ENCODE measurements at regions not wholly inside any gene's neighbourhood (a gene's known extent, or its start where the extent isn't known, plus 50 kb on each side); places are given as distances from the start of the nearest gene placed in this dataset.

- FAIRE-seq (no peak), DNase-seq (ENCODE audit: insufficient read length, low spot score) (no peak)
These were observed 585.2 kb downstream of the ZNF608 start for GRCh38 chr5:124161266-124161665.

- DNase-seq (ENCODE audit: insufficient read length, low spot score) (no peak), FAIRE-seq (no peak)
These were observed 586.2 kb downstream of the ZNF608 start for GRCh38 chr5:124160265-124160664.

GRCh38 chr5:124157320-124157719, 589.1 kb downstream of the ZNF608 start:
- no peak for DNase-seq (ENCODE audit: insufficient read length, low spot score)
- FAIRE-seq, result no peak

- FAIRE-seq (no peak), DNase-seq (ENCODE audit: insufficient read length, low spot score) (no peak)
These were observed 589.9 kb downstream of the ZNF608 start for GRCh38 chr5:124156415-124156996.

- FAIRE-seq (no peak), DNase-seq (ENCODE audit: insufficient read length, low spot score) (no peak)
These were observed 591.7 kb downstream of the ZNF608 start for GRCh38 chr5:124154714-124155113.

- no peak for DNase-seq (ENCODE audit: insufficient read length, low spot score)
- FAIRE-seq, result no peak
These were observed 592.9 kb downstream of the ZNF608 start for GRCh38 chr5:124153588-124153987.

- DNase-seq (ENCODE audit: insufficient read length, low spot score), result no peak
- FAIRE-seq, result no peak
These were observed 597.9 kb downstream of the ZNF608 start for GRCh38 chr5:124148574-124148973.

- no peak for DNase-seq (ENCODE audit: insufficient read length, low spot score)
- FAIRE-seq, result no peak
These were observed 606.4 kb downstream of the ZNF608 start for GRCh38 chr5:124140060-124140459.

- DNase-seq (ENCODE audit: insufficient read length, low spot score) (no peak), FAIRE-seq (no peak)
These were observed 607.0 kb downstream of the ZNF608 start for GRCh38 chr5:124139477-124139876.

- DNase-seq (ENCODE audit: insufficient read length, low spot score) (no peak), FAIRE-seq (no peak)
These were observed 609.8 kb downstream of the ZNF608 start for GRCh38 chr5:124136609-124137008.

GRCh38 chr5:124134941-124135340, 611.5 kb downstream of the ZNF608 start:
- FAIRE-seq, result no peak
- DNase-seq (ENCODE audit: insufficient read length, low spot score), result no peak

- FAIRE-seq (no peak), DNase-seq (ENCODE audit: insufficient read length, low spot score) (no peak)
These were observed 613.0 kb downstream of the ZNF608 start for GRCh38 chr5:124133406-124133805.

GRCh38 chr5:124132843-124133242, 613.6 kb downstream of the ZNF608 start:
- DNase-seq (ENCODE audit: insufficient read length, low spot score), result no peak

GRCh38 chr5:124131466-124131865, 615.0 kb downstream of the ZNF608 start:
- no peak for FAIRE-seq
- no peak for DNase-seq (ENCODE audit: insufficient read length, low spot score)

More at GRCh38 chr5:124132843-124133242, 613.6 kb downstream of the ZNF608 start:
- FAIRE-seq, result no peak

GRCh38 chr5:124130816-124131215, 615.6 kb downstream of the ZNF608 start:
- DNase-seq (ENCODE audit: insufficient read length, low spot score), result no peak
- no peak for FAIRE-seq

- DNase-seq (ENCODE audit: insufficient read length, low spot score) (no peak), FAIRE-seq (no peak)
These were observed 616.9 kb downstream of the CSNK1G3 start for GRCh38 chr5:124128867-124129266.

GRCh38 chr5:124126504-124127217, 614.7 kb downstream of the CSNK1G3 start:
- DNase-seq (ENCODE audit: insufficient read length, low spot score), result no peak
- FAIRE-seq, result no peak

GRCh38 chr5:124124711-124125229, 612.8 kb downstream of the CSNK1G3 start:
- DNase-seq (ENCODE audit: insufficient read length, low spot score), result no peak

GRCh38 chr5:124121198-124121597, 609.2 kb downstream of the CSNK1G3 start:
- DNase-seq (ENCODE audit: insufficient read length, low spot score) (no peak), FAIRE-seq (no peak)

More at GRCh38 chr5:124124711-124125229, 612.8 kb downstream of the CSNK1G3 start:
- FAIRE-seq, result no peak

- no peak for FAIRE-seq
- DNase-seq (ENCODE audit: insufficient read length, low spot score), result no peak
These were observed 602.9 kb downstream of the CSNK1G3 start for GRCh38 chr5:124114911-124115310.

- DNase-seq (ENCODE audit: insufficient read length, low spot score) (no peak), FAIRE-seq (no peak)
These were observed 599.9 kb downstream of the CSNK1G3 start for GRCh38 chr5:124111886-124112285.

- no peak for DNase-seq (ENCODE audit: insufficient read length, low spot score)
- FAIRE-seq, result no peak
These were observed 599.0 kb downstream of the CSNK1G3 start for GRCh38 chr5:124110942-124111341.
